ENCODE measurements at regions not wholly inside any gene's neighbourhood (a gene's known extent, or its start where the extent isn't known, plus 50 kb on each side); places are given as distances from the start of the nearest gene placed in this dataset.

DNA sequence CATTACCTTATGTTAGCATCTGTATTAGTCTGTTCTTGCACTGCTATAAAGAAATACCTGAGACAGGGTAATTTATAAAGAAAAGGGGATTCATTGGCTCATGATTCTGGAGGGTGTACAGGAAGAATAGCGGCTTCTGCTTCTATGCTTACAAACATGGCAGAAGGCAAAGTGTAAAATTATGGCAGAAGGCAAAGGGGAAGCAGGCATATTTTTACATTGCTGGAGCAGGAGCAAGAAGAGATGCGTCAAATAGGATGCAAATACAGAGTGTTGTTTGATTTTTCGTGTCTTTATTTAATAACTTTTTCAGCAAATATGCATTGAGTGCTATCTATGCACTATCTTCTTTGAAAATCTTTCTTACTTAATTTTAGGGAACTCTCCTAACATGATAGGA, 210.7 kb upstream of the SSTR1 start:
- TF ChIP-seq, protein P1, sequence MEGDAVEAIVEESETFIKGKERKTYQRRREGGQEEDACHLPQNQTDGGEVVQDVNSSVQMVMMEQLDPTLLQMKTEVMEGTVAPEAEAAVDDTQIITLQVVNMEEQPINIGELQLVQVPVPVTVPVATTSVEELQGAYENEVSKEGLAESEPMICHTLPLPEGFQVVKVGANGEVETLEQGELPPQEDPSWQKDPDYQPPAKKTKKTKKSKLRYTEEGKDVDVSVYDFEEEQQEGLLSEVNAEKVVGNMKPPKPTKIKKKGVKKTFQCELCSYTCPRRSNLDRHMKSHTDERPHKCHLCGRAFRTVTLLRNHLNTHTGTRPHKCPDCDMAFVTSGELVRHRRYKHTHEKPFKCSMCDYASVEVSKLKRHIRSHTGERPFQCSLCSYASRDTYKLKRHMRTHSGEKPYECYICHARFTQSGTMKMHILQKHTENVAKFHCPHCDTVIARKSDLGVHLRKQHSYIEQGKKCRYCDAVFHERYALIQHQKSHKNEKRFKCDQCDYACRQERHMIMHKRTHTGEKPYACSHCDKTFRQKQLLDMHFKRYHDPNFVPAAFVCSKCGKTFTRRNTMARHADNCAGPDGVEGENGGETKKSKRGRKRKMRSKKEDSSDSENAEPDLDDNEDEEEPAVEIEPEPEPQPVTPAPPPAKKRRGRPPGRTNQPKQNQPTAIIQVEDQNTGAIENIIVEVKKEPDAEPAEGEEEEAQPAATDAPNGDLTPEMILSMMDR (IDR thresholded peaks at IDR 0.05; ENCODE audit: insufficient read depth, low read length, poor library complexity, severe bottlenecking): no peak
- TF ChIP-seq EZH2phosphoT487 (conservative IDR thresholded peaks at IDR 0.05; ENCODE audit: low read length): no peak
